ENCODE measurements at regions not wholly inside any gene's neighbourhood (a gene's known extent, or its start where the extent isn't known, plus 50 kb on each side); places are given as distances from the start of the nearest gene placed in this dataset.

- no peak for ATAC-seq
- TF ChIP-seq ZNF8 (CRISPR knock-in tag; IDR thresholded peaks at IDR 0.05) = no peak
Measured at GRCh38 chr6:155519176-155519738, 63.6 kb upstream of the NOX3 start.

GRCh38 chr6:155517294-155517693, 61.7 kb upstream of the NOX3 start:
- TF ChIP-seq TSHZ2 (CRISPR knock-in tag; IDR thresholded peaks at IDR 0.05) = no peak
- no peak for TF ChIP-seq ZC3H10 (CRISPR knock-in tag; IDR thresholded peaks at IDR 0.05)
- no peak for TF ChIP-seq CSRNP3 (CRISPR knock-in tag; IDR thresholded peaks at IDR 0.05)
- no peak for TF ChIP-seq TCF4 (CRISPR knock-in tag; IDR thresholded peaks at IDR 0.05; ENCODE audit: borderline replicate concordance)
- TF ChIP-seq GLIS3 (CRISPR knock-in tag; IDR thresholded peaks at IDR 0.05) = no peak
- no peak for TF ChIP-seq BACH2 (CRISPR knock-in tag; IDR thresholded peaks at IDR 0.05; ENCODE audit: borderline replicate concordance)
- TF ChIP-seq ZNF565 (CRISPR knock-in tag; conservative IDR thresholded peaks at IDR 0.05; ENCODE audit: low read depth) = no peak
- no peak for TF ChIP-seq ISL1 (CRISPR knock-in tag; IDR thresholded peaks at IDR 0.05)
- TF ChIP-seq CSDC2 (CRISPR knock-in tag; IDR thresholded peaks at IDR 0.05) = no peak
- no peak for ATAC-seq

- TF ChIP-seq ZC3H10 (CRISPR knock-in tag; IDR thresholded peaks at IDR 0.05) (no peak), RARB (CRISPR knock-in tag; IDR thresholded peaks at IDR 0.05) (no peak), PPARA (CRISPR knock-in tag; IDR thresholded peaks at IDR 0.05; ENCODE audit: borderline replicate concordance) (no peak), CSDC2 (CRISPR knock-in tag; IDR thresholded peaks at IDR 0.05) (no peak), ESRRG (CRISPR knock-in tag; IDR thresholded peaks at IDR 0.05) (no peak), CSRNP3 (CRISPR knock-in tag; IDR thresholded peaks at IDR 0.05) (no peak), OSR1 (CRISPR knock-in tag; IDR thresholded peaks at IDR 0.05) (no peak), ZFP30 (CRISPR knock-in tag; IDR thresholded peaks at IDR 0.05) (no peak), CREB5 (CRISPR knock-in tag; IDR thresholded peaks at IDR 0.05; ENCODE audit: low read depth) (no peak), PATZ1 (CRISPR knock-in tag; IDR thresholded peaks at IDR 0.05; ENCODE audit: borderline replicate concordance) (no peak), POU6F1 (CRISPR knock-in tag; IDR thresholded peaks at IDR 0.05; ENCODE audit: borderline replicate concordance, low read depth) (no peak), ZNF565 (CRISPR knock-in tag; conservative IDR thresholded peaks at IDR 0.05; ENCODE audit: low read depth) (no peak), ISL1 (CRISPR knock-in tag; IDR thresholded peaks at IDR 0.05) (no peak), GLIS3 (CRISPR knock-in tag; IDR thresholded peaks at IDR 0.05) (no peak), ARNTL (CRISPR knock-in tag; IDR thresholded peaks at IDR 0.05; ENCODE audit: borderline replicate concordance, low read depth) (no peak), ZFP3 (CRISPR knock-in tag; IDR thresholded peaks at IDR 0.05) (no peak), ZNF8 (CRISPR knock-in tag; IDR thresholded peaks at IDR 0.05) (no peak), TSHZ2 (CRISPR knock-in tag; IDR thresholded peaks at IDR 0.05) (no peak), ZNF70 (CRISPR knock-in tag; IDR thresholded peaks at IDR 0.05) (no peak)
- ATAC-seq = no peak
Measured at GRCh38 chr6:155510879-155511278, 55.2 kb upstream of the NOX3 start.
